SU-DHL-6 (cell line): ENCODE measurements at regions not wholly inside any gene's neighbourhood (a gene's known extent, or its start where the extent isn't known, plus 50 kb on each side); places are given as distances from the start of the nearest gene placed in this dataset.

Experiments used
- EZH2phosphoT487 ChIP-seq: fragments of 200-600 bp; sonication (generic), shearing (Covaris generic); conservative IDR thresholded peaks from 2 replicates; pipeline ENCODE4 v1.6.1; 2018; ENCODE audit warnings: mild to moderate bottlenecking, antibody characterized with exemption, low read length, moderate library complexity, mixed read lengths
- TF ChIP-seq, protein P1 (sequence below): fragments of 200-600 bp; sonication (generic); IDR thresholded peaks from one replicate; pipeline ENCODE4 v1.5.1; 2017; ENCODE audit warnings: antibody characterized with exemption, mild to moderate bottlenecking, low read length, moderate library complexity; ENCODE audit not compliant: insufficient read depth, poor library complexity, severe bottlenecking

DNA sequence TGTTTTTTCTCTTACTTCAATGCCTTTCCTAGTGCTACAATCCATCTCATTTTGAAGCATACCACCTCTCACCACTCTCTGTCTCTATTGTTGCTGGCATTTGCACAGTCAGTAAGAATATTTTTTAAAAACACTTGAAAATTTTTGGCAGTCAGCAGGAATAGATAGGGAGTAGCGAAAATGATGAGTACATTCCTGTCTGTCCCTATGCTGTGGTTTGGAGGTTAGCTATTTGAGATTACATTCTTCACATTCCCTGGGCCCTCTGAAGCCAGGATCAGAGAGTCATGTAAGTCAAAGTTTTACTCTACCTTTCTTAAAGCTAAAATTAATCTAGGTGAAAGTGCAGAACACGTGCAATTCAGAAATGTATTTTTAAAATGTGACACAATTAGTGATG lies 53.0 kb upstream of the MAGI2 start:
- TF ChIP-seq, protein P1, sequence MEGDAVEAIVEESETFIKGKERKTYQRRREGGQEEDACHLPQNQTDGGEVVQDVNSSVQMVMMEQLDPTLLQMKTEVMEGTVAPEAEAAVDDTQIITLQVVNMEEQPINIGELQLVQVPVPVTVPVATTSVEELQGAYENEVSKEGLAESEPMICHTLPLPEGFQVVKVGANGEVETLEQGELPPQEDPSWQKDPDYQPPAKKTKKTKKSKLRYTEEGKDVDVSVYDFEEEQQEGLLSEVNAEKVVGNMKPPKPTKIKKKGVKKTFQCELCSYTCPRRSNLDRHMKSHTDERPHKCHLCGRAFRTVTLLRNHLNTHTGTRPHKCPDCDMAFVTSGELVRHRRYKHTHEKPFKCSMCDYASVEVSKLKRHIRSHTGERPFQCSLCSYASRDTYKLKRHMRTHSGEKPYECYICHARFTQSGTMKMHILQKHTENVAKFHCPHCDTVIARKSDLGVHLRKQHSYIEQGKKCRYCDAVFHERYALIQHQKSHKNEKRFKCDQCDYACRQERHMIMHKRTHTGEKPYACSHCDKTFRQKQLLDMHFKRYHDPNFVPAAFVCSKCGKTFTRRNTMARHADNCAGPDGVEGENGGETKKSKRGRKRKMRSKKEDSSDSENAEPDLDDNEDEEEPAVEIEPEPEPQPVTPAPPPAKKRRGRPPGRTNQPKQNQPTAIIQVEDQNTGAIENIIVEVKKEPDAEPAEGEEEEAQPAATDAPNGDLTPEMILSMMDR = no peak
- no peak for TF ChIP-seq EZH2phosphoT487
